Naive B cell (primary cell): ENCODE measurements at regions not wholly inside any gene's neighbourhood (a gene's known extent, or its start where the extent isn't known, plus 50 kb on each side); places are given as distances from the start of the nearest gene placed in this dataset.

Experiments
- ATAC-seq, 2 donors: fragments of 150-1000 bp; cut with Tn5 transposase; 2 replicates each; pipeline ENCODE4 v1.10.0; 2021; ENCODE audit warnings: low read depth in 2 of 2, mild to moderate bottlenecking in 2 of 2, moderate library complexity in 2 of 2
- DNase-seq: peaks from one replicate; pipeline ENCODE4 v3.0.0; 2022
- H3K27ac Mint-ChIP-seq, 6 donors: one replicate each; pipeline ENCODE4 v1.8.0; 2020 to 2022; ENCODE audit warnings: mild to moderate bottlenecking in 6 of 6, mixed read lengths in 6 of 6, moderate library complexity in 5 of 6, inconsistent platforms in 2 of 6
- H3K27me3 Mint-ChIP-seq, 3 donors: one replicate each; pipeline ENCODE4 v1.8.0; 2021 to 2022; ENCODE audit warnings: mixed read lengths in 3 of 3, mild to moderate bottlenecking in 1 of 3
- H3K36me3 Mint-ChIP-seq, 2 donors: one replicate each; pipeline ENCODE4 v1.8.0; 2020 to 2022; ENCODE audit warnings: mixed read lengths in 2 of 2, inconsistent platforms in 1 of 2, mild to moderate bottlenecking in 1 of 2
- H3K4me1 Mint-ChIP-seq, 3 donors: one replicate each; pipeline ENCODE4 v1.8.0; 2020 to 2022; ENCODE audit warnings: mixed read lengths in 3 of 3, inconsistent platforms in 1 of 3, mild to moderate bottlenecking in 1 of 3, moderate library complexity in 1 of 3
- H3K4me3 Mint-ChIP-seq, 8 donors: one replicate each; pipeline ENCODE4 v1.8.0; 2020 to 2022; ENCODE audit warnings: mild to moderate bottlenecking in 8 of 8, mixed read lengths in 8 of 8, moderate library complexity in 8 of 8, inconsistent platforms in 2 of 8
- H3K9me3 Mint-ChIP-seq, 7 donors: one replicate each; pipeline ENCODE4 v1.8.0; 2020 to 2022; ENCODE audit warnings: mixed read lengths in 7 of 7, mild to moderate bottlenecking in 5 of 7, inconsistent platforms in 2 of 7, moderate library complexity in 1 of 7

DNA sequence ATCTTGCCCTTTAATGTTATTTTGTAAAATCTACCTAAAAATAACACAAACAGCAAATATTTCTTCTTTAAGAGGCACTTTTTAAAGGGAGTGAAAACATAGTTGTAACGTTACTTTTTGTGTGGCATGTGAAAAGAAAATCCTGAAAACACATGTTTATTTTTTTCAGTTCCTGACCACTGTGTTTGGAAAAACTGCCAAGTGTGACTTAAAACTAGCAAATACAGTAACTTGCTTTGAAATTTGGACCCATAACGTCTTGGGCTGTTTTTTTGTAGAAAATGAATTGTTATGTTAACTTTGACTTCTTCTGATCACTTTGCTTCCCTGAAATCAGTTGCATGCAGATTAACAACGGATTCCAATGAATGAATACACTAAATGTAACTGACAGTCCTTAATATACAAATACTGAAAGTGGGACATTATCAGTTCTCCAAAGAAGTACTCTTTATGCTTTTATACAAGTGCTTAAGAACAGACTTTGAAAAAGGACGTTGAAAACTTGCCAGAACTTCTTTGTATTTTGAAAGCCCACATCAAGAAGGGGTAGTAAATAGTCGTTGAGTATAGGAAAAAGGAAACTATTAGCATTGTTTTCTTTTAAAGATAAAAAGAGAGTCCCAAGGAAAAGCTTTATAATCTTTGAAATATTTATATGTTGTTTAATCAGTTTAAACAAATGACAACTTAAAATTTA, 96.1 kb upstream of the ZEB2 start:
- no peak for ATAC-seq
- Mint-ChIP-seq H3K4me1 (no peaks in the 10 kb centered on the region), H3K27me3 (no peaks in the 10 kb centered on the region), H3K9me3 (peaks cover 4 to 9% (median 6%) of the 10 kb centered on the region in 7 donors), H3K36me3 (peaks cover 5 to 7% of the 10 kb centered on the region in 2 donors), H3K27ac (no peak overlapping the region), H3K4me3 (no peak overlapping the region)
- DNase-seq: no peak

- Mint-ChIP-seq H3K27me3 (peaks cover 0 to 3% (median 0%) of the 10 kb centered on the region in 3 donors), H3K9me3 (peaks cover 0 to 2% (median 0%) of the 10 kb centered on the region in 7 donors), H3K4me1 (peaks cover 8 to 25% (median 9%) of the 10 kb centered on the region in 3 donors), H3K4me3 (no peak overlapping the region), H3K27ac (peak overlapping the region in 3 of 6 donors; percentile 2 to 24 (median 20)), H3K36me3 (no peaks in the 10 kb centered on the region)
- ATAC-seq (no peak), DNase-seq (no peak)
These were observed 88.1 kb upstream of the ZEB2 start for GRCh38 chr2:144607891-144608521.

- Mint-ChIP-seq H3K36me3 (no peaks in the 10 kb centered on the region), H3K4me3 (no peak overlapping the region), H3K27ac (no peak overlapping the region), H3K4me1 (peaks cover 8 to 25% (median 9%) of the 10 kb centered on the region in 3 donors), H3K27me3 (peaks cover 0 to 3% (median 0%) of the 10 kb centered on the region in 3 donors), H3K9me3 (peaks cover 0 to 2% (median 0%) of the 10 kb centered on the region in 7 donors)
- ATAC-seq (no peak), DNase-seq (no peak)
These were observed 87.2 kb upstream of the ZEB2 start for GRCh38 chr2:144607099-144607498.

GRCh38 chr2:144606466-144607095, 86.7 kb upstream of the ZEB2 start:
- H3K4me3 Mint-ChIP-seq: no peak overlapping the region

DNA sequence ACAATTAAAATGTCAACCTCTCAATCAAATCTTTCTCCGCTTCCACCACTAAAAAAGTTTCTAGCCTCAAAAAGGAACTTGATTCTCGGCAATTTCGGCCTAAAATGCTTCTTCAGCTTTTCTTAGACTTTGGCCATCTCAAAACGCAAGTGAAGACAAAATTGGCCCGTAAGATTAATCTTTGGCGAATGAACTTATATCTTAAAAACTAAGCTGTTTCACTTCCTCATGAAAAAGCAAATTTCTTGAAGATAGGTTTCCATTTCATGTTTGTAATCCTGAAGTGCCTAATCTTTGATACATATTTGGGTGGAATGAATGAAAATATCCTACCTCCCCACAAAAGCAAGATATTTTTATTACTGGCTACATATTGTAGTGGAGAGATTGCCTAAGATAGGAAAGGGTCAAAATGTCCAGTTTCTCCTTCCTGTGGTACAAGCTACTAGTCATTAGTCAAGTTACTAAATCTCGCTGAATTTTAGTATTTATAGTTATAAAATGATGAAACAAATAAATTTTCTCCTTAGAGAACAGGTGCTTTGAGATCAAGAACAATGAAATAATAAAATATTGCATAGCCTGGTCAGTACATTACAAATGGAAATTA, 85.4 kb upstream of the ZEB2 start:
- peaks cover 8 to 25% (median 9%) of the 10 kb centered on the region in 3 donors for H3K4me1 Mint-ChIP-seq
- H3K27ac Mint-ChIP-seq: no peak overlapping the region
- H3K36me3 Mint-ChIP-seq: no peaks in the 10 kb centered on the region
- H3K4me3 Mint-ChIP-seq: peak overlapping the region in 2 of 8 donors; percentile 15 to 35
- H3K9me3 Mint-ChIP-seq: peaks cover 0 to 2% (median 0%) of the 10 kb centered on the region in 7 donors
- ATAC-seq (peak; percentile 25 to 47), DNase-seq (no peak)
- H3K27me3 Mint-ChIP-seq: peaks cover 0 to 3% (median 0%) of the 10 kb centered on the region in 3 donors

More at GRCh38 chr2:144606466-144607095, 86.7 kb upstream of the ZEB2 start:
- peaks cover 0 to 2% (median 0%) of the 10 kb centered on the region in 7 donors for H3K9me3 Mint-ChIP-seq
- no peak for DNase-seq
- no peak overlapping the region for H3K27ac Mint-ChIP-seq
- no peak for ATAC-seq
- peaks cover 8 to 25% (median 9%) of the 10 kb centered on the region in 3 donors for H3K4me1 Mint-ChIP-seq
- no peaks in the 10 kb centered on the region for H3K36me3 Mint-ChIP-seq
- peaks cover 0 to 3% (median 0%) of the 10 kb centered on the region in 3 donors for H3K27me3 Mint-ChIP-seq

DNA sequence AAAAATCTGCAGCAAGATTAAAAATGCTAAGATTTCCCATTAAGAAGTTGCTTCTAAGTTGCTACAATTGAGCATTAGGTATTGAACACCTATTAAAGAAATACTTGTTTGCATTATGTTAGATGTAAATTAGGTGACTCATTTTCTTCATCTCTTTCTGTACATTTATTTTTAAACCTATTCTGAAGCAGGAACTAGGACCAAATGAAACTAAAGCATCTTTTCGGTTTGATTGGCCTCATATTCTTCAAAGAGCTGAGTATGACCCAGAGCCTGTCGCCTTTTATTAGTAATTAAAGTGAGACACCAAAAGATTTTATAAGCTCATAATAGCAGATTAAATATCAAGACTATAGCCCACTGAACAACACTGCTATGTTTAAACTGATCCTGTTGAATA, 83.4 kb upstream of the ZEB2 start:
- Mint-ChIP-seq H3K27me3 (peaks cover 0 to 5% (median 3%) of the 10 kb centered on the region in 3 donors), H3K4me3 (no peak overlapping the region), H3K27ac (no peak overlapping the region), H3K9me3 (peaks cover 0 to 5% (median 0%) of the 10 kb centered on the region in 7 donors), H3K36me3 (no peaks in the 10 kb centered on the region), H3K4me1 (peaks cover 8 to 25% (median 9%) of the 10 kb centered on the region in 3 donors)
- ATAC-seq (no peak), DNase-seq (no peak)

GRCh38 chr2:144598906-144599305, 79.0 kb upstream of the ZEB2 start:
- Mint-ChIP-seq H3K27ac (no peak overlapping the region), H3K4me3 (peak overlapping the region in 1 of 8 donors; percentile 40), H3K36me3 (no peaks in the 10 kb centered on the region), H3K4me1 (peaks cover 13 to 16% (median 13%) of the 10 kb centered on the region in 3 donors), H3K27me3 (peaks cover 0 to 5% (median 0%) of the 10 kb centered on the region in 3 donors), H3K9me3 (peaks cover 0 to 5% (median 0%) of the 10 kb centered on the region in 7 donors)
- DNase-seq (no peak), ATAC-seq (no peak)

- H3K27me3 Mint-ChIP-seq: peaks cover 0 to 5% (median 0%) of the 10 kb centered on the region in 3 donors
- no peak overlapping the region for H3K27ac Mint-ChIP-seq
- peaks cover 0 to 5% (median 0%) of the 10 kb centered on the region in 7 donors for H3K9me3 Mint-ChIP-seq
- ATAC-seq: no peak
- H3K4me3 Mint-ChIP-seq: no peak overlapping the region
- no peak for DNase-seq
- peaks cover 13 to 17% (median 14%) of the 10 kb centered on the region in 3 donors for H3K4me1 Mint-ChIP-seq
- no peaks in the 10 kb centered on the region for H3K36me3 Mint-ChIP-seq
These were observed 78.1 kb upstream of the ZEB2 start for GRCh38 chr2:144597894-144598593.

DNA sequence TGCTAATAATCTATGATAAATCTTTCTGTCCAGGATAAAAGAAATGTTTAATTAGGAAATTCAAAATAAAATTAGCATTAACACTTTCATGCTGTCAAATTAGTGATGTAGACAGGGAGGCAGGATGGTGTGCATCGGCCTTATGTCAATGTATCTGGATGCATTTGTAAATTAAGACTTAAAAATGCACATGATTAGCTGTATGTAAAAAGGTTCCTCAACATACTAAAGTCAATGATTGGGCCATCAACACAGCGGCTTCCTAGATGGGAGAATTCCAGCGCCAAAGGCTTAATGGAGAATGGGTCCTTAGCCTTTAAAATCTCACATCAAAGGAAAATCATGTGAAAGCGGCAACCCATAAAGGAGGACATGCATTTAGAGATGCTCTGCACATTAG, 77.5 kb upstream of the ZEB2 start:
- Mint-ChIP-seq H3K4me1 (peaks cover 13 to 19% (median 18%) of the 10 kb centered on the region in 3 donors), H3K4me3 (no peak overlapping the region), H3K27ac (no peak overlapping the region), H3K9me3 (peaks cover 0 to 5% (median 0%) of the 10 kb centered on the region in 7 donors), H3K36me3 (no peaks in the 10 kb centered on the region), H3K27me3 (peaks cover 0 to 5% (median 0%) of the 10 kb centered on the region in 3 donors)
- no peak for ATAC-seq
- DNase-seq: no peak

- peak overlapping the region in 3 of 6 donors; percentile 12 to 47 (median 46) for H3K27ac Mint-ChIP-seq
- peaks cover 0 to 5% (median 0%) of the 10 kb centered on the region in 7 donors for H3K9me3 Mint-ChIP-seq
- H3K4me1 Mint-ChIP-seq: peaks cover 13 to 21% (median 18%) of the 10 kb centered on the region in 3 donors
- H3K27me3 Mint-ChIP-seq: peaks cover 0 to 5% (median 0%) of the 10 kb centered on the region in 3 donors
- no peaks in the 10 kb centered on the region for H3K36me3 Mint-ChIP-seq
- DNase-seq (no peak), ATAC-seq (peak; percentile 70 to 71)
- peak overlapping the region in 6 of 8 donors; percentile 15 to 51 (median 34) for H3K4me3 Mint-ChIP-seq
These were observed 76.4 kb upstream of the ZEB2 start for GRCh38 chr2:144596073-144596871.

- ATAC-seq: peak; percentile 62 to 64
- no peak for DNase-seq
- Mint-ChIP-seq H3K4me1 (peaks cover 13 to 21% (median 18%) of the 10 kb centered on the region in 3 donors), H3K4me3 (peak overlapping the region in 5 of 8 donors; percentile 7 to 51 (median 42)), H3K9me3 (peaks cover 0 to 5% (median 0%) of the 10 kb centered on the region in 7 donors), H3K27me3 (peaks cover 0 to 5% (median 0%) of the 10 kb centered on the region in 3 donors), H3K27ac (peak overlapping the region in 2 of 6 donors; percentile 12 to 46), H3K36me3 (no peaks in the 10 kb centered on the region)
These were observed 75.8 kb upstream of the ZEB2 start for GRCh38 chr2:144595686-144596072.

GRCh38 chr2:144595279-144595678, 75.4 kb upstream of the ZEB2 start:
- ATAC-seq: no peak
- H3K27me3 Mint-ChIP-seq: peaks cover 0 to 5% (median 0%) of the 10 kb centered on the region in 3 donors
- peaks cover 13 to 21% (median 18%) of the 10 kb centered on the region in 3 donors for H3K4me1 Mint-ChIP-seq
- peak overlapping the region in 1 of 8 donors; percentile 51 for H3K4me3 Mint-ChIP-seq
- no peaks in the 10 kb centered on the region for H3K36me3 Mint-ChIP-seq
- H3K9me3 Mint-ChIP-seq: peaks cover 0 to 5% (median 0%) of the 10 kb centered on the region in 7 donors
- no peak for DNase-seq
- H3K27ac Mint-ChIP-seq: no peak overlapping the region
